ENCODE measurements at regions not wholly inside any gene's neighbourhood (a gene's known extent, or its start where the extent isn't known, plus 50 kb on each side); places are given as distances from the start of the nearest gene placed in this dataset.
A peak's percentile ranks its signal among the peaks of the same experiment; 100 is the strongest.

GRCh38 chr1:75984781-75985180 is 52.6 kb upstream of the ASB17 start:
- DNase-seq = no peak

- DNase-seq = no peak
These were observed 53.6 kb upstream of the ASB17 start for GRCh38 chr1:75985827-75986226.

GRCh38 chr1:75986478-75986877 is 54.3 kb upstream of the ASB17 start:
- DNase-seq = no peak

- no peak for DNase-seq
These were observed 56.9 kb upstream of the ASB17 start for GRCh38 chr1:75989121-75989520.

- no peak for DNase-seq
These were observed 58.5 kb upstream of the ASB17 start for GRCh38 chr1:75990686-75991085.

- DNase-seq = peak; percentile 82
These were observed 59.4 kb upstream of the ASB17 start for GRCh38 chr1:75991497-75992114.

- no peak for DNase-seq
These were observed 60.1 kb upstream of the ASB17 start for GRCh38 chr1:75992312-75992711.

- DNase-seq = no peak
These were observed 61.5 kb upstream of the ASB17 start for GRCh38 chr1:75993661-75994060.

- no peak for DNase-seq
These were observed 64.0 kb upstream of the ASB17 start for GRCh38 chr1:75996196-75996595.

- DNase-seq = no peak
These were observed 66.8 kb upstream of the ASB17 start for GRCh38 chr1:75999034-75999433.

GRCh38 chr1:76003946-76004345 is 70.6 kb upstream of the ST6GALNAC3 start:
- no peak for DNase-seq

- no peak for DNase-seq
These were observed 68.8 kb upstream of the ST6GALNAC3 start for GRCh38 chr1:76005765-76006164.

GRCh38 chr1:76006234-76006633 is 68.3 kb upstream of the ST6GALNAC3 start:
- no peak for DNase-seq

- DNase-seq = no peak
These were observed 63.7 kb upstream of the ST6GALNAC3 start for GRCh38 chr1:76010802-76011201.

GRCh38 chr1:76012341-76013205 is 62.0 kb upstream of the ST6GALNAC3 start:
- no peak for DNase-seq

- DNase-seq = no peak
These were observed 61.4 kb upstream of the ST6GALNAC3 start for GRCh38 chr1:76013206-76013581.

GRCh38 chr1:76015478-76016103 is 59.0 kb upstream of the ST6GALNAC3 start:
- no peak for DNase-seq

- DNase-seq = no peak
These were observed 56.5 kb upstream of the ST6GALNAC3 start for GRCh38 chr1:76018045-76018444.

GRCh38 chr1:76021846-76022245 is 52.7 kb upstream of the ST6GALNAC3 start:
- no peak for DNase-seq

GRCh38 chr1:76023669-76024435 is 50.7 kb upstream of the ST6GALNAC3 start:
- no peak for DNase-seq
